DOHH2 (cell line): ENCODE measurements at regions not wholly inside any gene's neighbourhood (a gene's known extent, or its start where the extent isn't known, plus 50 kb on each side); places are given as distances from the start of the nearest gene placed in this dataset.

Source experiments
- CTCF ChIP-seq: fragments of 200-600 bp; sonication (generic); IDR thresholded peaks from one replicate; pipeline ENCODE4 v1.5.1; 2014; ENCODE audit warnings: antibody characterized with exemption, mild to moderate bottlenecking, low read depth, low read length; ENCODE audit not compliant: poor library complexity, severe bottlenecking
- EZH2phosphoT487 ChIP-seq: fragments of 200-600 bp; sonication (generic); IDR thresholded peaks from 2 replicates; pipeline ENCODE4 v1.6.1; 2017; ENCODE audit warnings: borderline replicate concordance, mild to moderate bottlenecking, antibody characterized with exemption, low read length, moderate library complexity, mixed read lengths

GRCh38 chr14:40727107-40727506, 879.6 kb upstream of the LRFN5 start:
- TF ChIP-seq CTCF (no peak), EZH2phosphoT487 (no peak)
